GM19397 (cell line): ENCODE measurements at regions not wholly inside any gene's neighbourhood (a gene's known extent, or its start where the extent isn't known, plus 50 kb on each side); places are given as distances from the start of the nearest gene placed in this dataset.

Source experiments
- ATAC-seq: cut with Tn5 transposase; IDR thresholded peaks from one replicate; pipeline ENCODE4 v1.9.1; 2021; ENCODE audit warnings: mild to moderate bottlenecking, moderate library complexity; ENCODE audit not compliant: unreplicated experiment

GRCh38 chr17:83177611-83178532, 98.5 kb downstream of the METRNL start:
- ATAC-seq = no peak

GRCh38 chr17:83178533-83179304, 99.3 kb downstream of the METRNL start:
- ATAC-seq = no peak

GRCh38 chr17:83179374-83179773, 100.0 kb downstream of the METRNL start:
- no peak for ATAC-seq

GRCh38 chr17:83179811-83180210, 100.4 kb downstream of the METRNL start:
- ATAC-seq = no peak

GRCh38 chr17:83180264-83180995, 101.0 kb downstream of the METRNL start:
- ATAC-seq = no peak

GRCh38 chr17:83180996-83181481, 101.6 kb downstream of the METRNL start:
- no peak for ATAC-seq

- no peak for ATAC-seq
These were observed 102.7 kb downstream of the METRNL start for GRCh38 chr17:83181991-83182619.

- ATAC-seq = no peak
These were observed 103.3 kb downstream of the METRNL start for GRCh38 chr17:83182620-83183101.

GRCh38 chr17:83183145-83183948, 103.9 kb downstream of the METRNL start:
- ATAC-seq = no peak

- no peak for ATAC-seq
These were observed 104.6 kb downstream of the METRNL start for GRCh38 chr17:83183951-83184506.

- no peak for ATAC-seq
These were observed 105.9 kb downstream of the METRNL start for GRCh38 chr17:83185023-83186002.

GRCh38 chr17:83186226-83186625, 106.8 kb downstream of the METRNL start:
- ATAC-seq = no peak

- ATAC-seq = no peak
These were observed 107.5 kb downstream of the METRNL start for GRCh38 chr17:83186751-83187421.

- ATAC-seq = no peak
These were observed 108.4 kb downstream of the METRNL start for GRCh38 chr17:83187782-83188311.

- no peak for ATAC-seq
These were observed 109.9 kb downstream of the METRNL start for GRCh38 chr17:83189044-83190003.

- no peak for ATAC-seq
These were observed 110.6 kb downstream of the METRNL start for GRCh38 chr17:83190004-83190385.
